ENCODE measurements at regions not wholly inside any gene's neighbourhood (a gene's known extent, or its start where the extent isn't known, plus 50 kb on each side); places are given as distances from the start of the nearest gene placed in this dataset.
A peak's percentile ranks its signal among the peaks of the same experiment; 100 is the strongest.

- TF ChIP-seq EP300 (IDR thresholded peaks at IDR 0.05) (no peak), POLR2A (IDR thresholded peaks at IDR 0.05) (no peak)
- no peak for DNase-seq
These were observed 272.1 kb downstream of the BRD1 start for GRCh38 chr22:49555526-49555925.

GRCh38 chr22:49554741-49555140 lies 272.9 kb downstream of the BRD1 start:
- no peak for DNase-seq

More at GRCh38 chr22:49555526-49555925, 272.1 kb downstream of the BRD1 start:
- H3K4me3 ChIP-seq = no peak overlapping the region
- peaks cover 0 to 24% (median 0%) of the 10 kb centered on the region in 3 donors for H3K27me3 ChIP-seq
- intact Hi-C loops (cut with DNase I; ENCODE audit: low total_unique reads) = no loop called here
- no peaks in the 10 kb centered on the region for H3K4me1 ChIP-seq
- H3K36me3 ChIP-seq = no peaks in the 10 kb centered on the region
- no peak overlapping the region for H3K27ac ChIP-seq
- H3K9me3 ChIP-seq = peaks cover 6 to 23% (median 15%) of the 10 kb centered on the region in 4 donors
- WGBS, 5 donors = 89 to 97% (median 95%) methylated on average over 11 of the region's 11 CpGs

GRCh38 chr22:49554296-49554625 lies 273.4 kb downstream of the BRD1 start:
- H3K4me3 ChIP-seq = no peak overlapping the region
- H3K36me3 ChIP-seq = no peaks in the 10 kb centered on the region
- TF ChIP-seq CTCF (IDR thresholded peaks at IDR 0.05) (no peak), EP300 (IDR thresholded peaks at IDR 0.05) (no peak), POLR2A (IDR thresholded peaks at IDR 0.05) (no peak)
- peaks cover 6 to 24% (median 20%) of the 10 kb centered on the region in 4 donors for H3K9me3 ChIP-seq
- H3K4me1 ChIP-seq = no peaks in the 10 kb centered on the region
- peaks cover 0 to 24% (median 0%) of the 10 kb centered on the region in 3 donors for H3K27me3 ChIP-seq
- no peak overlapping the region for H3K27ac ChIP-seq
- 82 to 94% (median 87%) methylated on average over 8 to 10 of the region's 10 CpGs for WGBS, 5 donors
- intact Hi-C loops (cut with DNase I; ENCODE audit: low total_unique reads) = no loop called here
- no peak for DNase-seq

More at GRCh38 chr22:49554741-49555140, 272.9 kb downstream of the BRD1 start:
- intact Hi-C loops (cut with DNase I; ENCODE audit: low total_unique reads) = no loop called here
- Histone ChIP-seq H3K4me3 (no peak overlapping the region), H3K36me3 (no peaks in the 10 kb centered on the region), H3K27ac (no peak overlapping the region), H3K9me3 (peaks cover 6 to 24% (median 19%) of the 10 kb centered on the region in 4 donors), H3K4me1 (no peaks in the 10 kb centered on the region), H3K27me3 (peaks cover 0 to 24% (median 0%) of the 10 kb centered on the region in 3 donors)
- WGBS, 5 donors = 87 to 94% (median 91%) methylated on average over 10 to 17 of the region's 17 CpGs
- no peak for TF ChIP-seq POLR2A (IDR thresholded peaks at IDR 0.05)
- no peak for TF ChIP-seq CTCF (IDR thresholded peaks at IDR 0.05)
- TF ChIP-seq POLR2AphosphoS5 (IDR thresholded peaks at IDR 0.05) = no peak
- no peak for TF ChIP-seq EP300 (IDR thresholded peaks at IDR 0.05)

GRCh38 chr22:49553518-49554295 lies 274.0 kb downstream of the BRD1 start:
- H3K4me3 ChIP-seq = no peak overlapping the region
- peak in 1 of 2 donors; percentile 51 for DNase-seq
- WGBS, 5 donors = 77 to 80% (median 78%) methylated on average over 18 to 20 of the region's 20 CpGs
- H3K4me1 ChIP-seq = peaks cover 0 to 6% (median under 1%) of the 10 kb centered on the region in 4 donors
- intact Hi-C loops (cut with DNase I; ENCODE audit: low total_unique reads) = no loop called here
- peaks cover 0 to 30% (median 0%) of the 10 kb centered on the region in 3 donors for H3K27me3 ChIP-seq
- TF ChIP-seq POLR2A (IDR thresholded peaks at IDR 0.05) (no peak), POLR2AphosphoS5 (IDR thresholded peaks at IDR 0.05) (no peak), CTCF (IDR thresholded peaks at IDR 0.05) (no peak), EP300 (IDR thresholded peaks at IDR 0.05) (no peak)
- H3K9me3 ChIP-seq = peaks cover 6 to 23% (median 20%) of the 10 kb centered on the region in 4 donors
- no peak overlapping the region for H3K27ac ChIP-seq
- H3K36me3 ChIP-seq = no peaks in the 10 kb centered on the region

- WGBS, 5 donors = 0 to 76% (median 62%) methylated on average over 1 to 11 of the region's 11 CpGs
- intact Hi-C loops (cut with DNase I; ENCODE audit: low total_unique reads) = no loop called here
These were observed 274.6 kb downstream of the BRD1 start for GRCh38 chr22:49553076-49553475.

More at GRCh38 chr22:49553076-49553475, 274.6 kb downstream of the BRD1 start:
- peaks cover 0 to 12% (median 3%) of the 10 kb centered on the region in 4 donors for H3K4me1 ChIP-seq
- no peak for DNase-seq
- H3K36me3 ChIP-seq = no peaks in the 10 kb centered on the region
- no peak overlapping the region for H3K27ac ChIP-seq
- H3K27me3 ChIP-seq = peaks cover 0 to 34% (median 0%) of the 10 kb centered on the region in 3 donors
- TF ChIP-seq POLR2A (IDR thresholded peaks at IDR 0.05) (no peak), POLR2AphosphoS5 (IDR thresholded peaks at IDR 0.05) (no peak), CTCF (IDR thresholded peaks at IDR 0.05) (no peak), EP300 (IDR thresholded peaks at IDR 0.05) (no peak)
- H3K4me3 ChIP-seq = no peak overlapping the region
- H3K9me3 ChIP-seq = peaks cover 6 to 23% (median 19%) of the 10 kb centered on the region in 4 donors
